PC-3 (cell line): ENCODE measurements at regions not wholly inside any gene's neighbourhood (a gene's known extent, or its start where the extent isn't known, plus 50 kb on each side); places are given as distances from the start of the nearest gene placed in this dataset.

Source experiments
- CTCF ChIP-seq: fragments of 300-600 bp; sonication (generic); conservative IDR thresholded peaks from 2 replicates; pipeline ENCODE4 v1.5.1; 2017; ENCODE audit warnings: antibody characterized with exemption, low read depth, mild to moderate bottlenecking, low read length
- EZH2 ChIP-seq: fragments of 300-600 bp; sonication (generic); IDR thresholded peaks from one replicate; pipeline ENCODE4 v1.6.1; 2017; ENCODE audit warnings: antibody characterized with exemption, mild to moderate bottlenecking, low read length; ENCODE audit not compliant: unreplicated experiment
- EZH2phosphoT487 ChIP-seq: fragments of 300-600 bp; sonication (generic); IDR thresholded peaks from 2 replicates; pipeline ENCODE4 v1.6.1; 2018; ENCODE audit warnings: mild to moderate bottlenecking, antibody characterized with exemption, low read length, borderline replicate concordance

GRCh38 chr5:45799388-45799787 lies 103.2 kb upstream of the HCN1 start:
- TF ChIP-seq CTCF (no peak), EZH2phosphoT487 (no peak), EZH2 (no peak)
